GM12872 (cell line): ENCODE measurements at regions not wholly inside any gene's neighbourhood (a gene's known extent, or its start where the extent isn't known, plus 50 kb on each side); places are given as distances from the start of the nearest gene placed in this dataset.

Experiments used
- TF ChIP-seq, protein P1 (sequence below): IDR thresholded peaks from 3 replicates; pipeline ENCODE4 v1.5.1; 2011; ENCODE audit warnings: low read depth, mild to moderate bottlenecking, low read length, moderate library complexity; ENCODE audit not compliant: insufficient read depth

DNA sequence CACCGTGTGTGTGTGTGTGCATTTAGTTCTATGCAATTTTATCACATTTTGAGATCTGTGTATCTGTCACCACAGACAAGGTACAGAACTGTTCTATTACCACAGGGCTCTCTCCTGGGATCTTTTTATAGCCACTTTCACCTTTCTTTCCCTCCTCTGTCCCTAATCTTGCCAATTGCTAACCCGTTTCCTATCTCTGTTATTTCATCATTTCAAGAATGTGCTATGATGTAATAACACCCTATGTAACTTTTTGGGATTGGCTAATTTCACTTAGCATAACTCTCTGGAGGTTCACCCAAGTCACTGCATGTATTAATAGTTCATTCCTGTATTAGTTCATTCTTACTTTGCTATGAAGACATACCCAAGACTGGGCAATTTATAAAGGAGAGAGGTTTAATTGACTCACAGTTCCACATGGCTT lies 657.7 kb downstream of the QKI start:
- TF ChIP-seq, protein P1, sequence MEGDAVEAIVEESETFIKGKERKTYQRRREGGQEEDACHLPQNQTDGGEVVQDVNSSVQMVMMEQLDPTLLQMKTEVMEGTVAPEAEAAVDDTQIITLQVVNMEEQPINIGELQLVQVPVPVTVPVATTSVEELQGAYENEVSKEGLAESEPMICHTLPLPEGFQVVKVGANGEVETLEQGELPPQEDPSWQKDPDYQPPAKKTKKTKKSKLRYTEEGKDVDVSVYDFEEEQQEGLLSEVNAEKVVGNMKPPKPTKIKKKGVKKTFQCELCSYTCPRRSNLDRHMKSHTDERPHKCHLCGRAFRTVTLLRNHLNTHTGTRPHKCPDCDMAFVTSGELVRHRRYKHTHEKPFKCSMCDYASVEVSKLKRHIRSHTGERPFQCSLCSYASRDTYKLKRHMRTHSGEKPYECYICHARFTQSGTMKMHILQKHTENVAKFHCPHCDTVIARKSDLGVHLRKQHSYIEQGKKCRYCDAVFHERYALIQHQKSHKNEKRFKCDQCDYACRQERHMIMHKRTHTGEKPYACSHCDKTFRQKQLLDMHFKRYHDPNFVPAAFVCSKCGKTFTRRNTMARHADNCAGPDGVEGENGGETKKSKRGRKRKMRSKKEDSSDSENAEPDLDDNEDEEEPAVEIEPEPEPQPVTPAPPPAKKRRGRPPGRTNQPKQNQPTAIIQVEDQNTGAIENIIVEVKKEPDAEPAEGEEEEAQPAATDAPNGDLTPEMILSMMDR: no peak

DNA sequence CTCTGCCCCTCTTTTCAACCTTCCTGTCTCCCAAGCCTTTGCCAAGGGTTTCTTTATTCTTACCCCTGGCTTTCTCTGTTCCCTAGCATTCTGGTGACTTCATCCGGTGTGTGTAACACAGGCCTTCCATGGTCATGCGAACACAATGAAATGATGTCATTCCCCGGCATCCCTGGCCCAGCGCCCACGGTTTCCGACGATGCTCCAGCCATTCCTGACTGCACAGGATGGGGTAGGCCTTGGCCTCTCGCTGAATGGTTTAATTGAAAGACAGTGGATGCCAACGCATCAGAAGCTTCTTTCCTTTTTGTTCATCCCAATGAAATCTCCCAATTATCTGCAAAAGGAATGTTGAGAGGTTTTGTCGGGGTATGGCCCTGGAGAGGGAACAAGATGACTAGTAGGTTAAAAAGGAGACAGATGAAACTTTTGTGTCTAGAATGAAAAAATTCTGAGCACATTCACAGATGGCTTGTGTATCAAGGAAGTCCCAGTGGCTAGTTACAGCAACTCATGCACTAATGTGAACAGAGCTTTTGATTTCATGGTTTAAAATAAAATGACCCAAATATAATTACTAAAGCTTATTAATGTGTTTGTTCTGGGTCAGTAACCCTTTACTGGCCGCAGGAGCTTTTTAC lies 655.0 kb downstream of the QKI start:
- TF ChIP-seq, protein P1: no peak

DNA sequence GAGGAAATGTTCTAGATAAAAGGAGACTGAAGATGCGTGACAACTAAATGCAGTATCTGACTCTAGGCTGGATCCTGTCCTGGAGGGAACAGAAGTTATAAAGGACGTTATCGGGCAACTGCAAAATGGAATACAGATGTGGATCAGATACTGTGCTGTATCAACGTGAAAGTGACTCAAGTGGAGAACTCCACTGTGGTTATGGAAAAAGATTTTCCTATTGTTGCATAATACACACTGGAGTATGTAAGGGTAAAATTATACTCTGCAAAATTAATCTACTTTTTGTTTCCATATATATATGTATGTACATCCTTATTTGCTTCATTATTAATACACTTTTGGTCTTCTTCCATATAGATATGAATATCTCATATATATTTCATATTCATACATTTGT lies 654.0 kb downstream of the QKI start:
- TF ChIP-seq, protein P1: no peak

DNA sequence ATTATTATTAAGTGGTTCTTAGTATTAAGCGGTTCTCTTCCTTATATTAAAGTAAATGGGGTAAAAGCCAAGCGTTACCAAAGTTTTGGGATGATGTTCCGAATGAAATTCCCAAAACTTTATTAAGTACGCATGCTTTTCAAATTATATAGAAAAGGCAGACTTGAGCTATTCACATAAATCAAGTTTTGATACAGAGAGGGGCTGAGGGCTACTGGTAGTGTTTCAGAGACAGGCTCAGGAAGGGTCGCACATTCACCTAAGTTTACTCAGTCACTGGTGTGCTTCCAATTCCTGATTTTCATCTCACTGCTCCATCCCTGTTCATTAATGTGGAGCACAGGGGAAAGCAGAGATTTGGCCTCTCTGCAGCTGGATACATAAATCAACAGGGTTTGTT lies 652.2 kb downstream of the QKI start:
- TF ChIP-seq, protein P1: no peak

DNA sequence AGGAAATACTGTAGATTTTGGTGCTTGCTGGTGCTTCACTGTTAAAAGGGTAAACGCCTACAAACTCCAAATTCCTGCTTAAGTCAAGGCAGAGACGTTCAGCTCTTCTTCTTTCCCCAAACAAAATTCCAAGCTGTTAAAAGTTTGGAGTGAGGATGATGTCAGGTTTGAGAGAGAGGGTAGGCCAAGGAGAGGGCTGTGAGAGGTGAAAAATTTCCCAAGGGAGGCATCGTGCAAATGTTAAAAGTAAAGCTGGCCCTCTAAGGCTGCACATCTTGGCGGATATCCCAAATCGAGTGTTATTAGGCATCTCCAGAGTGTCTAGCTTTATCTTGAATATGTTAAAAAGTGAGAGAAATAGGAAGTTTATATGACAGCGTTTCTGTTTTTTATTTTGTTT lies 651.8 kb downstream of the QKI start:
- TF ChIP-seq, protein P1: no peak

DNA sequence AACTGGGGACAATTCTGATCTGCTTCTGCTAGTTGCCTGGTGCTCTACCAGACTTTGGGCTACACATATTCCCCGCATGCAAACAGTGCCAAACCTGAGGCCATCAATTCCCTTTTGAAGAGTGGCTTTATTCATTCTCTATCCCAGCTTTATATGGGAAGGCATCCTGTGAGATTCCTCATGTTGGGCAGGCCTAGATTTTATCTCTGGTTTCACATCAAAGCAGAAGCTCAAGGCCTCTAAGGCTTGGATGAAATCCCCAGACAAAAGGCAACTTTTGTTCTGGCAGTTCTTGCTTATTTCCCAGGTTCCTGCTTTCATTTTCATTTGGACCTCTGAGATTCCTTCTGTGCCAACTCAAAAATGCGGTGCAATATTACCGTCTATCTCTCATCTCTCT lies 648.8 kb downstream of the QKI start:
- TF ChIP-seq, protein P1: no peak

DNA sequence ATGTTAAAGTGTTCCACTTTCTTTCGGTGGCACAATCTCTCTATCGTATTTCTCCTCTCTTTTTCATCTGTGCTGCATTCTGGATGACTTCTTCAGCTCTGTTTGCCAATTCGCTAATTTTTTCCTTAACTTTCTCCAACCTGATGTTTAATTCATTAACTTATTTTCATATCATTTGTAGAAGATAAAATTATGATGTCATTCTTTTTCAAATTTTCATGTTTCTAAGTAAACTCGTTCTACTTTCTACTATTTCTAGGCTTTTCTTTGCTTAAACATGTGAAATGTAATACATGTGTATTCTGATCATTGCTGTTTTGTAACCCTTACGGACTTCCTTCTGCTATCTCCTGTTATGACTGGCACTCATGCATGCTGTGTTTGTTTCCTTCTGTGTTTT lies 648.4 kb downstream of the QKI start:
- TF ChIP-seq, protein P1: no peak
